OCI-LY3 (cell line): ENCODE measurements at regions not wholly inside any gene's neighbourhood (a gene's known extent, or its start where the extent isn't known, plus 50 kb on each side); places are given as distances from the start of the nearest gene placed in this dataset.

Source experiments
- EZH2phosphoT487 ChIP-seq: fragments of 200-600 bp; shearing (Covaris generic); IDR thresholded peaks from 2 replicates; pipeline ENCODE4 v1.6.1; 2018; ENCODE audit warnings: antibody characterized with exemption, mixed run types, low read depth
- TF ChIP-seq, protein P1 (sequence below): fragments of 200-600, 300-600 bp; sonication (generic); IDR thresholded peaks from 2 replicates; pipeline ENCODE4 v1.5.1; 2014; ENCODE audit warnings: antibody characterized with exemption, low read length, low read depth

DNA sequence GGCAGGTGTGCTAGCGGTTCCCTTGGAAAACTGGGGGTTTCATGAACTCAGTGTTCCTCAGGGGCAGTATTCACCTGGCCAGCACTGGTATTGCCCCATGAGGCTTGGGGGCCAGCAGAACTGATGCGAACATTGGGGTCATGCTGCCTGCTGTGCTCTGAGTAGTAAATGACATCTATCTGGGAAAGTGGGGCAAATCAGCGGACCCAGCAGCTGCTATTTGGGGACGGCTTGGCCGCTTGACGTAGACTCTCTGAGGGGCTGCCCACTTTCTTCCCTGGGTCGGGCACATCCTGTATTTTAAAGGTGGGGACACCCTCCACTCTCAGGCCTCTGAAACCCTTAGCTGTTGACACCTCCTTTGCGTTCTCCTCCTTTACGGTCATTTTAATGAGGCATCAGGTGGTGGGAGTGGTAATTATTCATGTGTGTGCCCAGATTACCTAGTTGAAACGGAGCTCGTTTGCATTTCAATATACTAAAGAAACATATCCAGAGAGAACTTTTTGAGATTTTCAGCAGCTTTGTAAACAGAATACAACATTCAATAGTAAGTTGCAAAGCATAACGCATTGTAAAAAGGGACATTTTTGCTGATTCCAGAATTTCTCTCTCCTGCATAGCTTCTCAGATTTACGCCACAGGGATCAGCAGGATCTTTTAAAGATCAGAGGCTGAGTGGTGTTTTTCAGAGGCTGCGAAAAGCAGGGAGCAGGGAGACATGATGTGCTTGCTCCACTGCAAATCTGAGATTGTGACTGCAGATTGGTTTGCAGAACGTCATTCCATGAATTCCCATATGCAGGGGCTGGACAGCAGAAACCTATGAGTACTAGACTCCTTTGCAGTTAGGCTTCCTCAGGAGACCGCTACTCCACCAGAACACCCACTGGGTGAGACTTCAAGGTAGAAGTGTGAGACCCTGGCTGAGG lies 56.8 kb upstream of the ZFR start:
- TF ChIP-seq, protein P1, sequence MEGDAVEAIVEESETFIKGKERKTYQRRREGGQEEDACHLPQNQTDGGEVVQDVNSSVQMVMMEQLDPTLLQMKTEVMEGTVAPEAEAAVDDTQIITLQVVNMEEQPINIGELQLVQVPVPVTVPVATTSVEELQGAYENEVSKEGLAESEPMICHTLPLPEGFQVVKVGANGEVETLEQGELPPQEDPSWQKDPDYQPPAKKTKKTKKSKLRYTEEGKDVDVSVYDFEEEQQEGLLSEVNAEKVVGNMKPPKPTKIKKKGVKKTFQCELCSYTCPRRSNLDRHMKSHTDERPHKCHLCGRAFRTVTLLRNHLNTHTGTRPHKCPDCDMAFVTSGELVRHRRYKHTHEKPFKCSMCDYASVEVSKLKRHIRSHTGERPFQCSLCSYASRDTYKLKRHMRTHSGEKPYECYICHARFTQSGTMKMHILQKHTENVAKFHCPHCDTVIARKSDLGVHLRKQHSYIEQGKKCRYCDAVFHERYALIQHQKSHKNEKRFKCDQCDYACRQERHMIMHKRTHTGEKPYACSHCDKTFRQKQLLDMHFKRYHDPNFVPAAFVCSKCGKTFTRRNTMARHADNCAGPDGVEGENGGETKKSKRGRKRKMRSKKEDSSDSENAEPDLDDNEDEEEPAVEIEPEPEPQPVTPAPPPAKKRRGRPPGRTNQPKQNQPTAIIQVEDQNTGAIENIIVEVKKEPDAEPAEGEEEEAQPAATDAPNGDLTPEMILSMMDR, result no peak
- no peak for TF ChIP-seq EZH2phosphoT487
